ENCODE measurements at regions not wholly inside any gene's neighbourhood (a gene's known extent, or its start where the extent isn't known, plus 50 kb on each side); places are given as distances from the start of the nearest gene placed in this dataset.
A peak's percentile ranks its signal among the peaks of the same experiment; 100 is the strongest.

DNA sequence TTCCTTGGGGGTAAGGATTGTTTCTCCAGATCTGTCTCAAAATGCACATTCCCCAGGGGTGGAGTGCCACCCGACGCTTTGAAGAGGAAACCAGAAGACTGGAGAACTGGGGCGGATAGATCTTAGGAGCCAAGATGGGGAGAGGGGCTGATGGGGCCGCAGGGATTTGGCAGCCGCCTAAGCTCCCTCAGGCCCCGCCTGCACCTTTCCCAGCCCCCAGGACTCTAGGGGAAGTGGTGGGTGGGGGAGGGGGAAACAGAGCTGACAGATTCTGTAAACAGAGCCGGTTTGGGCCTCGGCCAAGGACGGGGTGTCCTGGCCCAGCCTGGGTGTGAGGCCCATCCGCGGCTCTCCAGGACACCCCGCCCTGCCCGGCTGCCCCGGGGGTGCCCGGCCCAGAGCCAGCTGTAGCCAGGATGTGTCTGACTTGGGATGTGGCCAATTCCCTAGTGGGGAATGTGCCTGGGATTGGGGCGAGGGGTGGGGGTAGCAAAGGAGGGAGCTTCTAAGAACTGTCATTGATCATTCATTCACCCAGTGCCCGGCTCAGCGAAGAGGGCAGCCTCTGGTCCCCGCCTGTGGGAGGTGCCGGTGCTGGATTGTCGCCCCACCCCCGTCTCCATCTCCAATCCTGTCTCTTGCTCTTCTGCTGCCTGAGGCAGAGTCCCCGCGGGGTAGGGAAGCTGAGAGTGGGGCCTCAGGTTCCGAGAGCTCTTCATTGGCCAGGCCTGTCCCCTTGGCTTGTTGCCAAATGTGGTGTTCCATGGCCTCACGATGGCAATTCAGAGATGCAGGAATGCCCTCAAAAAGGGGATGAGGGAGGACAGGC lies 54.8 kb upstream of the CDKN2AIPNL start:
- FAIRE-seq (peak; percentile 64), ATAC-seq (peak; percentile 72), DNase-seq (ENCODE audit: low read depth, low spot score) (no peak)
- in situ Hi-C loops (cut with MboI): no loop called here
- Histone ChIP-seq H3K36me3 (ENCODE audit: control insufficient read depth in 2 of 2, insufficient read depth in 2 of 2, low read length in 1 of 2) (no peaks in the 10 kb centered on the region), H3K27ac (ENCODE audit: control insufficient read depth, insufficient read depth) (peak overlapping the region; percentile 82), H3K79me2 (ENCODE audit: control insufficient read depth, insufficient read depth, low read length) (no peaks in the 10 kb centered on the region), H3K9me3 (replicated peaks; ENCODE audit: control insufficient read depth, insufficient read depth, low read length) (no peaks in the 10 kb centered on the region), H3K4me3 (peak overlapping the region; percentile 99), H3K4me2 (ENCODE audit: control insufficient read depth, insufficient read depth) (peak overlapping the region; percentile 96), H4K20me1 (ENCODE audit: control insufficient read depth, insufficient read depth) (no peaks in the 10 kb centered on the region), H3K27me3 (replicated peaks in 1 of 2; ENCODE audit: control insufficient read depth in 2 of 2, insufficient read depth in 2 of 2, low read length in 1 of 2) (no peaks in the 10 kb centered on the region), H3K4me1 (ENCODE audit: control insufficient read depth, insufficient read depth, low read length) (peaks cover 11% of the 10 kb centered on the region), H3K9ac (ENCODE audit: control insufficient read depth, insufficient read depth, low read length) (peak overlapping the region; percentile 94), H2AFZ (ENCODE audit: control insufficient read depth, low read depth, low read length) (peak overlapping the region; percentile 89)
- WGBS (ENCODE audit: insufficient coverage, insufficient replicate concordance, low lambda C conversion rate, missing lambda C conversion rate): 59% methylated on average over 25 of the region's 26 CpGs
- intact Hi-C loops (cut with micrococcal nuclease; ENCODE audit: unreplicated experiment): loop anchor here (5.0 kb wide), 1 partner anchor 61 kb away; the partner anchor contains the start of gene JADE2
- POLR2A ChIA-PET: interaction anchor here (0.5 to 3.1 kb wide), 16 partner anchors 15 to 241 kb away, joined by 3 to 14 read pairs (median 4); partner anchors contain the start of genes JADE2 and PPP2CA
- TF ChIP-seq, protein P1, sequence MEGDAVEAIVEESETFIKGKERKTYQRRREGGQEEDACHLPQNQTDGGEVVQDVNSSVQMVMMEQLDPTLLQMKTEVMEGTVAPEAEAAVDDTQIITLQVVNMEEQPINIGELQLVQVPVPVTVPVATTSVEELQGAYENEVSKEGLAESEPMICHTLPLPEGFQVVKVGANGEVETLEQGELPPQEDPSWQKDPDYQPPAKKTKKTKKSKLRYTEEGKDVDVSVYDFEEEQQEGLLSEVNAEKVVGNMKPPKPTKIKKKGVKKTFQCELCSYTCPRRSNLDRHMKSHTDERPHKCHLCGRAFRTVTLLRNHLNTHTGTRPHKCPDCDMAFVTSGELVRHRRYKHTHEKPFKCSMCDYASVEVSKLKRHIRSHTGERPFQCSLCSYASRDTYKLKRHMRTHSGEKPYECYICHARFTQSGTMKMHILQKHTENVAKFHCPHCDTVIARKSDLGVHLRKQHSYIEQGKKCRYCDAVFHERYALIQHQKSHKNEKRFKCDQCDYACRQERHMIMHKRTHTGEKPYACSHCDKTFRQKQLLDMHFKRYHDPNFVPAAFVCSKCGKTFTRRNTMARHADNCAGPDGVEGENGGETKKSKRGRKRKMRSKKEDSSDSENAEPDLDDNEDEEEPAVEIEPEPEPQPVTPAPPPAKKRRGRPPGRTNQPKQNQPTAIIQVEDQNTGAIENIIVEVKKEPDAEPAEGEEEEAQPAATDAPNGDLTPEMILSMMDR (IDR thresholded peaks at IDR 0.05 in 2 of 3, conservative IDR thresholded peaks at IDR 0.05 in 1 of 3; ENCODE audit: control insufficient read depth in 2 of 3, extremely low read depth in 1 of 3, insufficient read depth in 1 of 3, low read depth in 3 of 3, low read length in 3 of 3): no peak
- TF ChIP-seq, protein P2, sequence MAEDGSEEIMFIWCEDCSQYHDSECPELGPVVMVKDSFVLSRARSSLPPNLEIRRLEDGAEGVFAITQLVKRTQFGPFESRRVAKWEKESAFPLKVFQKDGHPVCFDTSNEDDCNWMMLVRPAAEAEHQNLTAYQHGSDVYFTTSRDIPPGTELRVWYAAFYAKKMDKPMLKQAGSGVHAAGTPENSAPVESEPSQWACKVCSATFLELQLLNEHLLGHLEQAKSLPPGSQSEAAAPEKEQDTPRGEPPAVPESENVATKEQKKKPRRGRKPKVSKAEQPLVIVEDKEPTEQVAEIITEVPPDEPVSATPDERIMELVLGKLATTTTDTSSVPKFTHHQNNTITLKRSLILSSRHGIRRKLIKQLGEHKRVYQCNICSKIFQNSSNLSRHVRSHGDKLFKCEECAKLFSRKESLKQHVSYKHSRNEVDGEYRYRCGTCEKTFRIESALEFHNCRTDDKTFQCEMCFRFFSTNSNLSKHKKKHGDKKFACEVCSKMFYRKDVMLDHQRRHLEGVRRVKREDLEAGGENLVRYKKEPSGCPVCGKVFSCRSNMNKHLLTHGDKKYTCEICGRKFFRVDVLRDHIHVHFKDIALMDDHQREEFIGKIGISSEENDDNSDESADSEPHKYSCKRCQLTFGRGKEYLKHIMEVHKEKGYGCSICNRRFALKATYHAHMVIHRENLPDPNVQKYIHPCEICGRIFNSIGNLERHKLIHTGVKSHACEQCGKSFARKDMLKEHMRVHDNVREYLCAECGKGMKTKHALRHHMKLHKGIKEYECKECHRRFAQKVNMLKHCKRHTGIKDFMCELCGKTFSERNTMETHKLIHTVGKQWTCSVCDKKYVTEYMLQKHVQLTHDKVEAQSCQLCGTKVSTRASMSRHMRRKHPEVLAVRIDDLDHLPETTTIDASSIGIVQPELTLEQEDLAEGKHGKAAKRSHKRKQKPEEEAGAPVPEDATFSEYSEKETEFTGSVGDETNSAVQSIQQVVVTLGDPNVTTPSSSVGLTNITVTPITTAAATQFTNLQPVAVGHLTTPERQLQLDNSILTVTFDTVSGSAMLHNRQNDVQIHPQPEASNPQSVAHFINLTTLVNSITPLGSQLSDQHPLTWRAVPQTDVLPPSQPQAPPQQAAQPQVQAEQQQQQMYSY (CRISPR knock-in tag; IDR thresholded peaks at IDR 0.05): no peak
- TF ChIP-seq EED (IDR thresholded peaks at IDR 0.05; ENCODE audit: low read depth): peak; percentile 33; the same call in 1 of the 2 replicates
- TF ChIP-seq SPI1 (IDR thresholded peaks at IDR 0.05; ENCODE audit: borderline replicate concordance, insufficient read depth, low read depth, low read length): peak; percentile 29; the same call in 1 of the 2 replicates
- 0 out of 2 replicates have a peak, but pooled peaks have one; percentile 4 for TF ChIP-seq IKZF1 (conservative IDR thresholded peaks at IDR 0.05)
- peak; percentile 31 for TF ChIP-seq MYC (IDR thresholded peaks at IDR 0.05; ENCODE audit: insufficient read depth, insufficient read length, insufficient replicate concordance, low read length, severe bottlenecking)
- peak; percentile 25 for TF ChIP-seq SMAD1 (IDR thresholded peaks at IDR 0.05; ENCODE audit: low read depth, partially characterized antibody)
- 0 out of 2 replicates have a peak, but pooled peaks have one; percentile 45 for TF ChIP-seq LARP7 (IDR thresholded peaks at IDR 0.05)
- TF ChIP-seq TCF12 (IDR thresholded peaks at IDR 0.05; ENCODE audit: low read depth, low read length): no peak
- SMC1A ChIA-PET (ENCODE audit: uncharacterized antibody, unreplicated experiment): interaction anchor here (0.8 to 4.4 kb wide), 20 partner anchors 11 to 242 kb away, joined by 3 to 20 read pairs (median 4); partner anchors contain the start of gene CDKN2AIPNL
- RAD21 ChIA-PET (ENCODE audit: unreplicated experiment): interaction anchor here (0.6 to 3.1 kb wide), 16 partner anchors 20 to 439 kb away, joined by 3 to 20 read pairs (median 4); partner anchors contain the start of genes CDKN2AIPNL and JADE2
- TSS peak; percentile 78 for BruUV-seq (replicated peaks)
- CTCF ChIA-PET: interaction anchor here (0.6 to 3.5 kb wide), 12 partner anchors 12 to 120 kb away, joined by 3 to 17 read pairs (median 4); partner anchors contain the start of gene CDKN2AIPNL

All from GM12878 (cell line).